Cardiac septum (tissue), 1 donor: ENCODE measurements at regions not wholly inside any gene's neighbourhood (a gene's known extent, or its start where the extent isn't known, plus 50 kb on each side); places are given as distances from the start of the nearest gene placed in this dataset.
"Not testable (repeated sequence)": the region's sequence is repeated elsewhere in the genome, so short reads cannot be mapped to it uniquely, and the experiment has no call there.

Experiments used
- DNase-seq: peaks from one replicate; pipeline ENCODE4 v3.0.0-alpha.2; 2020; ENCODE audit warnings: low spot score
- intact Hi-C: fragments of 100-400 bp; cut with DNase I; formaldehyde crosslinking; loops from one replicate; pipeline ENCODE4 v1.14.0; 2022
- donor health status: DM: no; HTN: no; CAD: no.

DNA sequence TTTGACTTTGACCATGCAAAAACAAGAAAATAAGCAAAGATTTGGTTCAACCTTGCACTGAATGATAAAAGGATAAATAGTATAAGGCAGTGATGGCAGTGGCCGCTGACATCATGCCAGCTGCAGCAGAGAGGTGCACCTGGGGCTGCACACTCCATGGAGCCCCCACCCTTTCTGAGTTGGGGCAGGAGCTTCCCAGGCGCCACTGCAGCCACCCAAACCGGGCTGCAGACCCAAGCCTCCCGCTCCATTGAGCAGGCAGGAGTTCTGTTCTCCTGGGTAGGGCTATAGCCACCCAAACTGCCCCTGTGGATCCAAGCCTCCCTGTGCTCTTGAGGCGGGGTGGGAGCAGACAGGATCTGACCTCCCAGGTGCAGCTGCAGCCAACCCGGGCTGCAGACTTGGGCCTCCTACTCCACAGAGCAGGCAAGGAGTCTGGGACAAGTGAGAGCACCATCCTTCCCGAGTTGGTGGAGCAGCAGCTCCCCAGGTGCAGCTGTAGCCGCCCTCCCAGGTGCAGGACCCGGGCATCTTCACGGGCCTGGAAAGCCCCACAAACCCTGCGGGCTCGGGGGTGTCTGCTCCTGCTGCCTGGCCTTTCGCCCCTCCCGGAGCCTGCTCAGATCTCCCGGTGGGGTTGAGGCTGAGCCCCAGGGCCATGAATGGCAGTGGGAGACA lies 537.9 kb downstream of the TENT5A start:
- intact Hi-C loops: no loop called here
- no peak for DNase-seq

DNA sequence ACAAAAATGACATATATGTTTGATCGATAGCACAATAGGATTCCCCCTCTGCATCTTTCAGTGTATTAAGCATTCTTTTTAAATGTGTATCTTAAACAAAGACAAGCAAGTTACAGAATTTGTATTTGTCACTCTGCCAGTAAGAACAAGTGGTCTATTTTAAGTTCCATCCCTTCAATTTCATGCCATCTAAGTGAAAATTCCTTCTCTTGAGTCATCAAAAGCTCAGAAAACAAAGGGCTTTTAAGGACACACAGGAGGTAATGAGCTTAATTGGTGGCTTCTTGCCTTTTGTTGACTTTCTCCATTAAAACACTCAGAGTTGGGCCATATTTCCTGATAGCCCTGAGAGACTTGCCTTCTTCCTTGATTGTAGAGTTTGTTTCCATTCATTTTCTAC lies 547.8 kb downstream of the TENT5A start:
- intact Hi-C loops: no loop called here
- DNase-seq: no peak

DNA sequence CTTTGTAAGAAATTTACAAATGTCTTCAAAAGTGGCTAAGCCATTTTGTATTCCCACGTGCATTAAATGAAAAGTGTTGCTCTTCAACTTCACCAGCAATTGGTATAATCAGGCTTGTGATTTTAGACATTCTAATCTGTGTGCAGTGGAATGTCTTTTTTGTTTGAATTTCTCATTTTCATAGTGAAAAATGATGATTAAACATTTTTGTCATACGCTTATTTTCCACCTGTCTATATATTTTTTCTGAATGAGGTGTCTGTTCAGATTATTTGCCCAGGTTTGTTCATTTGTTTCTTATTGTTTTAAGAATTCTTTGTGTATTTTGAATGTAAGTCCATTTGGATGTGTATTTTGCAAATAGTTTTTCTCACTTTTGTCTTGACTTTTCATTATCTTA lies 558.1 kb downstream of the TENT5A start:
- no peak for DNase-seq
- intact Hi-C loops: no loop called here

DNA sequence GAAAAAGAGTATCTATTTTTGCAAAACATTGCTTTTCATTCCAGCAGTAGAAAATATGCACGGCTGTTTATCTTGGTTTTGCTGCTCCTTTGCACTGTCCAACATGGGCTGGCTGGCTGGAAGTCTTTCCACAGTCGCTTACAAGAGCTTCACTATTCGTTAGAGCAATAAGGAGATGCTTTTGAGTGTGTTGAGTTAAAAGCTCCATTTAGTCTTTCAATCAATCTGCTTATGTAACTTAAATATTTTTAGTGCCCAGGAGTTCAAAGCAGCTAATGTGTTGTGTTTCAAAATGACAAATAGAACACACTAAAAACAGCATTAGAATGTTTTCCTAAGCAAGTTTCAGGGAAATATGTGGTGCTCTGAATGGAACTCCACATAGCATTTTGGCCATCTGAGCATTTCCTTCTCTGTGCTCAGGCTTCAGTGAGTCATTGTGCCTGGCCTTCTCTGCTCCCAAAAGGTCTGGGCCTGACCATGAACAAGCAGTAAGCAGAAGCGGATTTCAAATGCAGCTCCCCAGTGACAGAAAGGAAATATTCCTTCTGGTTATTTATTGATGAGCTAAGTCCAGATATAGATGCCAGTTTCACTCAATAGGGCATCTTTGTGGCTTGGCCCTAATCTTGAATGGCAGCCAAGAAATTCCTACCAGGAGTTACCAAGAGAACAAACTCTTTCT lies 580.3 kb downstream of the TENT5A start:
- intact Hi-C loops: no loop called here

DNA sequence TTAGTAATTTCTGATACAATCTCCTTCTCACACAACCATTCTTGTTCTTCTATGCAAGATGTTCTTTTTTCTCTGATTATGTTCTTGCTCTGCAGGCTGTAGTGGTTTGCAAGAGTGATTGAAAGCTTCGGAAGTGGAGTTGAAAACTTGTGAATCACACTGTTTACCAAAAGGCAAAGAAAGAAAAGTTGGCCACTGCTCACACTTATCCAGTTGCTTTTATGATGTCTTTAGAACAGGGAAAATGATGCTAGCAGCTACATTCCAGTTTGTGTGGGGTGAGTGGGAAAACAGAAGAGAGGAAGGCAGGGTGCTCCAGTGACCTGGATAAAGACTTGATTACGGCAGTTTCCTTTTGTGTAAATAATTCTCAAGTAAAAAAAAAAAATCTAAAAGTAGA lies 583.3 kb downstream of the TENT5A start:
- no peak for DNase-seq
- intact Hi-C loops: no loop called here

More for the DNA sequence above, 580.3 kb downstream of the TENT5A start:
- DNase-seq: no peak

DNA sequence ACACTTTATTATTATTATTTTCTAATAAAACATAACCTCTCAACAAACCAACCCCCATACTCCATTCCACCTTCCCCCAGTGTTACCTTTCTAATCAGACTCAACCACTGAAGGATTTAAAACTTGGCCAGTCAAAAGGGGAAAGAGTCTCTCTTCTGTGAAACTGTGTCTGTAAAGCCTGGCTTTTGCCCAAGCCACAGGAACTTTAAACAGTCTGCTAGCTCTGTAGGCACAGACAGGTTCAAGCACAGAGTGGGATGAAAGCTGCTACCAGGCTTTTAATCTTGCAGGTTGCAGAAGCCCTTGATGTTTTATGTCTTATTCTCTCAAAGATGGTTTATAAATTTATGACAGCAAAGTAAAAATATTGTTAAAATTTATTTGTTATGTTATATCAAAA lies 585.7 kb downstream of the TENT5A start:
- DNase-seq: no peak
- intact Hi-C loops: no loop called here

DNA sequence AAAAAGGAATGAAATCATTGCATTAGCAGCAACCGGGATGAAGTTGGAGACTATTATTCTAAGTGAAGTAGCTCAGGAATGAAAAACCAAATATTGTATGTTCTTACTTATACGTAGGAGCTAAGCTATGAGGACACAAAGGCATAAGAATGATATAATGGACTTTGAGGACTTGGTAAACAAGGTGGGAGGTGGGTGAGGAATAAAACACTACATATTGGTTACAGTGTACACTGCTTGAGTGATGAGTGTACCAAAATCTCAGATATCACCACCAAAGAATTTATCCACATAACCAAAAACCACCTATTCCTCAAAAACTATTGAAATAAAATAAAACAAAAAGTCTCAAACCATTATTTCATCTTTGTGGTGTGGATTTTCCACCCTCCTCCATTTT lies 593.5 kb downstream of the TENT5A start:
- no peak for DNase-seq
- intact Hi-C loops: no loop called here

DNA sequence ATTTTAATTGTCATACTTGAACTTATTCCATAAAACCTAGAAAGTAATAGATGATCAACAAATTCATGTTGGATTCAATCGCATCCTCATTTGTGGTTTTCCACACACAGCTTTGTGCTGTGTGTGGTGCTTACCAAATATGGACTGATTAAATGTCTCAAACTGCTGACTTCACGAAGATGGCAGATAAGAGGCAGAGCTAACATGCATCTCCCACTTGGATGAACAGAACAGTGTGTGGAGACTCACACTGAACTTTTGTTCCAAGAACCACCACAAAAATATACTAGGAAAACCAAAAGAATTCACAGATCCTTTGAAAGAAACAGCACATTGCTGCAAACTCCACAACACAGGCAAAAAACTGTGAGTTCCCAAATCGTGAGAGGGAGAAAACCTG lies 603.7 kb downstream of the TENT5A start:
- intact Hi-C loops: no loop called here
- no peak for DNase-seq

DNA sequence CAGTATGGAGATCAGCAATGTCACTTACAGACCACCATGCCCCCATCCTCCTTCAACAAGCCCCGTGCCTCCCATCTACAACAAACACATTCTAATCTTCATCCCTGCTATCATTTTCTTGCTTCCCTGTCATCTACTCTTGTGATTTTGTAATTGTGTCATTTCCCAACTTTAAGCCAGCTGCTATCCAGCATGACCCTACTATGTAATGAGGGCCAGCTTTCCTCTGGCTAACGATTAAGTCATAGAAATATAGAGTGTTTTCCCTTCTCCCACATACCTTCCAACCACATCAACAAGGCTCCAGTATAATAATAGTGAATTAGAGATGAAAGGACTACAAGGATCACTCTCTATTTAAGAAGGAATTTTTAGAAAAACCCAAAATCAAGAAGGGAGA lies 607.0 kb downstream of the TENT5A start:
- no peak for DNase-seq
- intact Hi-C loops: no loop called here

DNA sequence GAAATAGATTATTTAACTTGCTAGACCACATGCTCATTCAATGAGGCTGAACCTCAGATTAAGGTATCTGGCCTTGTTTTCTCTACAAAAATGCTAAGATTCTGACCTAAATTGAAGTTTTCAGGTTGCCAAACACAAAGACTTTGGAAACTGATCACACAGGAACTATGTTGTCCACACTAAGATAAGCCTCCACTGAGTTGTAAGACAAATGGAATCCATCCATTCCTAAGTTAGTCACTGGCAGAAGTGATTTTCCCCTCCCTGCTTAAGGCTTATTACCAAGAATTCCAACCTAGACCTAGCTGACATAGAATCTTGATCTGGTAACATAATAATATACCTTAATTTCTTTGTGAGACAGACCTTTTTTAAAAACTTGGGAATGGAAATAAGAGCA lies 608.1 kb downstream of the TENT5A start:
- intact Hi-C loops: no loop called here
- no peak for DNase-seq

DNA sequence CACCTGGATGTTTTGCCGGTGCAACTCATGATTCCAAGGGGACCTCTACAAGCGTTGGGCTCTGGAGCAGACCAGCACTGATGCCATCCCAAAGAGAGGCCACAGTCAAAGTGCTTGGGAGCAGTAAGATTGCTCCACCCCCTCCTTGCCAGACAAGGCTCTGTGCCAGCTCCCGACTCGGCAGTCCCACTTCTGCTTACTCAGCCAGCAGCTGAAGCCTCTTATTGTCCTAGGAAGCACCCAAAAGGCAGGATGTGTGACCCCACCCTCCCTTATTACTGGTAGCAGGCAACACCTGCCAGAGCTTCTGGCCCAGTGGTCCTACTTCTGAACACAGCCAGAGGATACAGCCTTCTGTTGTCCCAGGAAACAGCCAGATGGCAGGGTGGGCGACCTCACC lies 614.2 kb downstream of the TENT5A start:
- no peak for DNase-seq
- intact Hi-C loops: no loop called here

DNA sequence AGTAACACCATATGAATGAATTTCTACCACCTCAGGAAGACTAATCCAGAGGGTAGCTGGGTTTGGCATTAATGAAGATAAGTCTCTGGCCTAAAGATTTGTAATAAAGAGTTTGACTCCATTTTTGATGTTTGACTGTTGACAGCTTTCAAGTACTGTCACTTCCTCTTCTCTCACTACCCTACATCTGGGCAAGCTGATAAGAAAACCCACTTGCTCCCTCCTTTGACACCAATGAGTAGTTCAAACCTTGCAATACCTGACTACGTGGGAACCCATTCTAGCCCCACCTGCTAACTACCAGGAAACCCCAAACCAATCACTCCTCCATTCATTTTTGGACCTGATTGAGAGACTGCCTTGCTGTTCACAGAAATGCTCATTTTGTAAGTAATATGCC lies 621.5 kb downstream of the TENT5A start:
- no peak for DNase-seq
- intact Hi-C loops: no loop called here

DNA sequence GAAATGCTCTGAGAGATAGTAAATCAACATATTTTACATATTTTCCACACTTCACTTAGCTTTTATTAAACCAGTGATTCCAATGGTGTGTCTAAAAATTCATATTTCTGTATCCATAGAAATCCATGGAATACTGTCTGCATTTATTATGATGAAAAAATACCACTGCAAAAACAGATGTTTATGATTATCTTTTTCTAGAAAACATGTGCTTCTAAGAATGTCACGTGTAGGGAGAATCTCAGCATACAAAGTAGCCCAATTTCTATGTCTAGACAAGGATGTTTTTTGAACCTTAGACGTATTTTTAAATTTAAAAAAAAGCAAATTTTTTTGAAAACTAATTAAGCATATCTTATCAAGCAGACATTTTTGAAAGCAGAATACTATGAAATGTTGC lies 622.4 kb downstream of the TENT5A start:
- intact Hi-C loops: no loop called here
- DNase-seq: no peak

DNA sequence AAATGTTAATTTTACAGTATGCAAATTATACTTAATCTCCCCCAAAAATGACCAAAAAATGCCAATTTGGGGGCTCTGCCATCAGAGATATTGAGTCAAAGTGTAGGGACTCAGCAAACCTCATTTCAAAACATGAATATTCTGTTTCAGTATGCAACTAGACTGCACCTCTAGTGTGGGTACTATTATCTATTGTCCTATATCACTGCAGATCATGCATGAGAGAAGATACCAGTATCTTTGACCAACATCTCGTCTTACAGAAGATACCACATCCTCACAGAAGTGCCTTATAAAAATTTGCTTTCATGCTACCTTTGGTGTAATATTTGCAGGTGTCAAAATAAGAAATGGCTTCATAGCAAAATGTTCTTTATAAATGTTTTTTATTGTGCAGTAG lies 623.8 kb downstream of the TENT5A start:
- intact Hi-C loops: no loop called here
- DNase-seq: no peak

DNA sequence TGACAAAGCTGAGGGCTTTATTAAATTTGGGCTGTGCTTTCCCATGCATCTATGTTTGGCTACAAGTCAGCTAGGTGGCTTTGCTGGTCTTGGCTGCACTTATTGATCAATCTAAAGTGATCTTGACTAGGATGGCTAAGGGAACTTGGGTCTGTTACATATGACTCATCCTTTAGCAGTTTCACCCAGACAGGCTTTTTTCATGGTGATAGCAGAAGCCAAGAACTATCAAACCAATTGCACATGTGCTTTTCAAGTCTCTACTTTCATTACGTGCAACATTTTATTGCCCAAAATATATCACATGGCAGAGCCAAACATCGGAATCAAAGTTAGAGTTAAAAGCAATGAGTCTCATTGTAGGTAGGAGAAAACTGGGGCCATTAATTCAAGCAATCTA lies 626.3 kb downstream of the TENT5A start:
- DNase-seq: no peak
- intact Hi-C loops: no loop called here

DNA sequence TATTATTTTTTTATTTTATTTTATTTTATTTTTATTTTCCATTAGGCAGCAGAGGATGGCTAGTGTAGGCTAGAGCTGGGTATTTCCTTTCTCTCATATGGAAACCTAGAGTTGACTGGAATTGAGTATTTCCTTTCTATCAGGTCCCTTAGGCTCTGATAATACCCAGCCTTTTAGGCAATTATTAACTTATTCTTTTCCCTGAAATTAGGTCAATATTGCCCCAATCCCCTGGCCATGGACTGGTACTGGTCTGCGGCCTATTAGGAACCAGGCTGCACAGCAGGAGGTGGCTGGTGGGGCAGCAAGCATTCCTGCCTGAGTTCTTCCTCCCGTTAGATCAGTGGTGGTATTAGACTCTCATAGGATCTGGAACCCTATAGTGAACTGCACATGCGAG lies 632.2 kb downstream of the TENT5A start:
- no peak for DNase-seq
- intact Hi-C loops: no loop called here

DNA sequence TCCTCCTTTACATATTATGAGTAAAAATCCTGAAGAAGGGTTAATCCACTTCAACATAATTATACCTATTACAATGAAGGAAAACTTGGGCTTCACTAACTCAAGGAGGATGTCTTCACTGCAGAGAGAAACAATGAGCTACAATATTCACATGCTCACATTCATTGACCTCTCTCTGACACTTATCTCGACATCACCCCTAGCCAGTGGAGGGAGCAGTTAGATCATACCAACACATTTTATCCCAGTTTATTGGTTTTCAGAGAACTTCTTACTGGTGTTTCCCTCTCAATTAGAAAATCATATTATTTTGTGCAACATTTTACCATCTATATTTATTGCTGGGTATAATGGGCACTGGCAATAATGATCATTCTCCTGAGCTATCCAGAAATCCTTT lies 646.5 kb downstream of the TENT5A start:
- DNase-seq: no peak
- intact Hi-C loops: no loop called here

DNA sequence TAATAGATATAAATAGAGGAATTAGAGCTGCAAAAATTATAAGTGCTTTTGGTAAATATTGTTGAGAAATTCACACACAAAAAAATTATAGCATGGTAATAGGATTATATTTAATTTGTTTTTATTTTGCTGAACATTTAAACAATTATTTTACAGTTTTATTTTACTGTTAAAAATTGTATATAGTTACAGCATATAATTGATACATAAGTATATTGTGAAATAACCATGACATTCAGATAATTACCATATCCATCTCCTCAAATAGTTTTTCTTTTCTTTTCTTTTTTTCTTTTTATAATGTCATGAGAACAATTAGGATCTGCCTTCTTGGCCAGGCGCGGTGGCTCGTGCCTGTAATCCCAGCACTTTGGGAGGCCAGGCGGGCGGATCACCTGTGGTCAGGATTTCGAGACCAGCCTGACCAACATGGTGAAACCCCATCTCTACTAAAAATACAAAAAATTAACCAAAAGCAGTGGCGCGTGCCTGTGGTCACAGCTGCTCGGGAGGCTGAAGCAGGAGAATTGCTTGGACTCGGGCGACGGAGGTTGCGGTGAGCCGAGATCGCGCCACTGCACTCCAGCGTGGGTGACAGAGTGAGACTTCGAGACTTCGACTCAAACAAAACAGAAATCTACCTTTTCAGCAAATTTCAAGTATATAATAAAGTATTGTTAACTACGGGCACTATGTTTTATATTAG lies 654.2 kb downstream of the TENT5A start:
- intact Hi-C loops: no loop called here
- DNase-seq: no peak

DNA sequence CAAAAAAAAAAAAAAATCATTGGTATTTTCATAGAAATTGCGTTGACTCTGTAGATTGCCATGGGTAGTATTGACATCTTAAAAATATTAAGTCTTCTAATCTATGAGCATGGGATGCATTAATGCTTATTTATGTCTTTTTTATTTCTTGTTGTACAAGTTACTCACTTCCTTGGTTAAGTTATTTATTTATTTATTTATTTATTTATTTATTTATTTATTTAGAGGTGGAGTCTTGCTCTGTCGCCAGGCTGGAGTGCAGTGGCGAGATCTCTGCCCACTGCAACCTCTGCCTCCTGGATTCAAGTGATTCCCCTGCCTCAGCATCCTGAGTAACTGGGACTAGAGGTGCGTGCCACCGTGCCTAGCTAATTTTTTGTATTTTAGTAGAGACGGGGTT lies 656.0 kb downstream of the TENT5A start:
- intact Hi-C loops: not testable (repeated sequence)

DNA sequence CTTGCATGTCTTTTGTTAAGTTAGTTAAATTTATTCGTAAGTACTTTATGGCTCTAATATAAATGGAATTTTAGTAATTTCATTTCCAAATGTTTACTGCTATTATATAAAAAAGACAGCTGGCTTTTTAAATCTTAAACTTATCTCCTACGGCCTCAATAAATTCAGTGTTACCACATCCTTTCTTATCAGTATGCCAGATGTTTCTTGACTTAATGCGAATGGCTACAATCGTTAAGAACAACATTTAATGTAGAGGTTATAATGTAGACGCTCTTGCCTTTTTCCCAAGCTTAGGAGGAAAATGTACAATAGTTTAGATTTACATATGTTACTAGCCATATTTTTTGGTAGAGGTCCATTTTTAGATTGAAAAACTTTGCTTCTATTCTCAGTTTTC lies 659.4 kb downstream of the TENT5A start:
- no peak for DNase-seq
- intact Hi-C loops: no loop called here

More for the DNA sequence above, 656.0 kb downstream of the TENT5A start:
- DNase-seq: not testable (repeated sequence)

DNA sequence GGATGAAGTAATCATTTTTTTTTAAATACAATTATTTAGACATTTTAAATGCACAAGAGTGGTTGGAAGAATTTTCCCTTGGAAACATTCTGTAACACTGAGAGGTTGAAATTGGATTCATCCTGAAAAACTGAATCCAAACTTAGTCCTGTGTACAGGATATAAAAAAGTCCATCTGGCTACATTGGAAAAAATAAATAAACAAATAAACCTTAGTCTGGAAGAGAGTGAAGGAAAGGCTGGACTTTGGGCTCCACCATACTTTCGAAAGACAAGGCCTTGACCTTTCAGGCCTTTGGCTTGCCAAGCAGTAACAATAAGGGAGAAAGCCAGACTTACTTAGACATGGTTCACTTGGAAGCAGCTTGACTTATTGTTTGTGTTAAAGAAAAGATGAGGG lies 664.3 kb downstream of the TENT5A start:
- intact Hi-C loops: no loop called here
- no peak for DNase-seq
